ENCODE measurements at regions not wholly inside any gene's neighbourhood (a gene's known extent, or its start where the extent isn't known, plus 50 kb on each side); places are given as distances from the start of the nearest gene placed in this dataset.

GRCh38 chr15:47292638-47293190 lies 424.6 kb upstream of the SEMA6D start:
- Mint-ChIP-seq H3K27ac (ENCODE audit: unreplicated experiment) (no peak overlapping the region), H3K4me3 (no peak overlapping the region), H3K9me3 (no peaks in the 10 kb centered on the region), H3K27me3 (ENCODE audit: low read depth) (no peaks in the 10 kb centered on the region), H3K36me3 (ENCODE audit: low read depth) (no peaks in the 10 kb centered on the region), H3K4me1 (peaks cover 42% of the 10 kb centered on the region)
- DNase-seq (ENCODE audit: low read depth, low spot score): no peak
- no peak for TF ChIP-seq CTCF (conservative IDR thresholded peaks at IDR 0.05)

GRCh38 chr15:47293466-47294162 lies 423.7 kb upstream of the SEMA6D start:
- Mint-ChIP-seq H3K36me3 (ENCODE audit: low read depth) (no peaks in the 10 kb centered on the region), H3K27me3 (ENCODE audit: low read depth) (no peaks in the 10 kb centered on the region), H3K4me3 (no peak overlapping the region), H3K27ac (ENCODE audit: unreplicated experiment) (no peak overlapping the region), H3K4me1 (peaks cover 40% of the 10 kb centered on the region), H3K9me3 (no peaks in the 10 kb centered on the region)
- no peak for DNase-seq (ENCODE audit: low read depth, low spot score)
- TF ChIP-seq CTCF (conservative IDR thresholded peaks at IDR 0.05): no peak

- no peaks in the 10 kb centered on the region for H3K9me3 Mint-ChIP-seq
- no peaks in the 10 kb centered on the region for H3K27me3 Mint-ChIP-seq (ENCODE audit: low read depth)
- H3K27ac Mint-ChIP-seq (ENCODE audit: unreplicated experiment): no peak overlapping the region
- no peak for TF ChIP-seq CTCF (conservative IDR thresholded peaks at IDR 0.05)
- no peaks in the 10 kb centered on the region for H3K36me3 Mint-ChIP-seq (ENCODE audit: low read depth)
- DNase-seq (ENCODE audit: low read depth, low spot score): no peak
- H3K4me1 Mint-ChIP-seq: peaks cover 32% of the 10 kb centered on the region
- H3K4me3 Mint-ChIP-seq: no peak overlapping the region
Measured at GRCh38 chr15:47294765-47295259, 422.5 kb upstream of the SEMA6D start.

GRCh38 chr15:47296881-47297280 lies 420.4 kb upstream of the SEMA6D start:
- no peak for TF ChIP-seq CTCF (conservative IDR thresholded peaks at IDR 0.05)
- no peaks in the 10 kb centered on the region for H3K9me3 Mint-ChIP-seq
- H3K4me3 Mint-ChIP-seq: no peak overlapping the region
- H3K4me1 Mint-ChIP-seq: peaks cover 25% of the 10 kb centered on the region
- no peak for DNase-seq (ENCODE audit: low read depth, low spot score)
- no peaks in the 10 kb centered on the region for H3K27me3 Mint-ChIP-seq (ENCODE audit: low read depth)
- H3K27ac Mint-ChIP-seq (ENCODE audit: unreplicated experiment): no peak overlapping the region
- no peaks in the 10 kb centered on the region for H3K36me3 Mint-ChIP-seq (ENCODE audit: low read depth)

GRCh38 chr15:47299846-47300434 lies 417.4 kb upstream of the SEMA6D start:
- Mint-ChIP-seq H3K27me3 (ENCODE audit: low read depth) (no peaks in the 10 kb centered on the region), H3K4me1 (peaks cover 9% of the 10 kb centered on the region), H3K27ac (ENCODE audit: unreplicated experiment) (no peak overlapping the region), H3K4me3 (no peak overlapping the region), H3K9me3 (no peaks in the 10 kb centered on the region), H3K36me3 (ENCODE audit: low read depth) (no peaks in the 10 kb centered on the region)
- DNase-seq (ENCODE audit: low read depth, low spot score): no peak
- TF ChIP-seq CTCF (conservative IDR thresholded peaks at IDR 0.05): no peak
